GM18502 (cell line): ENCODE measurements at regions not wholly inside any gene's neighbourhood (a gene's known extent, or its start where the extent isn't known, plus 50 kb on each side); places are given as distances from the start of the nearest gene placed in this dataset.
"Not testable (repeated sequence)": the region's sequence is repeated elsewhere in the genome, so short reads cannot be mapped to it uniquely, and the experiment has no call there.

Experiments used
- ATAC-seq: cut with Tn5 transposase; IDR thresholded peaks from one replicate; pipeline ENCODE4 v1.9.1; 2021; ENCODE audit warnings: mild to moderate bottlenecking; ENCODE audit not compliant: unreplicated experiment, poor library complexity

DNA sequence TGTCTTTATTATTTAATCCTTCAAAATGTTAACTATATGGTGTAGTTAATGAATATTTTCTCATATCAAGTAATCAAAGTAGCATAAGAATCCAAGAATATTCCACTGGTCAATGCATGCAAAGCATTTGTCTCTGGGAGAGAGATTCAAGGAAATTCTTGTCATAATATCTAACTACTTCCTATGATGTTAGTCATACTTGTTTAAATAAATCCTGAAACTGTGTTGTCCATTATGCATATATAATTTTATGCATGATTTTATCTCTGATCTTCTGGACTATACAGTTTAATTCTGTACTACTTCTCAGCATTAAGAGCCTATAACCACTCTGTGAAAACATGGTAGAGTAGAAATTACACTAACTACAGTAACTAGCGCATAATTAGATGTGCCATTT is 388.3 kb downstream of the NR4A2 start:
- ATAC-seq, result no peak

DNA sequence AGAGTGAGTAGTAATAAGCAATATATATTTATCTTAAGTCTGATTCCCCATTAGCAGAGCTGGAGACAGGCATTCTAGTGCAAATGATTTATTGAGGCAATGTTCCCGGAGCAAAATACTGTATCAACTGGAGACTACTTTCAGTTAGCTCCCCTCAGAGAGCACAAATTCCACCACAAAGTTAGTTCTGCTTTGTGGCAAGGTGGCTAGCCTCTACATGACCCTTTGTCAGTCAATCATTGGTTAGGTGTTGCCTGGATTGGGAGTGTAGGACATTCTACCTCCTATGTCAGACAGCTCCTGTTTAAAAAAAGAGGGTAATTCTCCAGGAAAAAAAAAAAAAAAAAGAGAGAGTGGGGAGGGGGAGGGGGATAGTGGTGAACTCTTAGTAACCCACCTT is 402.2 kb downstream of the NR4A2 start:
- ATAC-seq, result no peak

DNA sequence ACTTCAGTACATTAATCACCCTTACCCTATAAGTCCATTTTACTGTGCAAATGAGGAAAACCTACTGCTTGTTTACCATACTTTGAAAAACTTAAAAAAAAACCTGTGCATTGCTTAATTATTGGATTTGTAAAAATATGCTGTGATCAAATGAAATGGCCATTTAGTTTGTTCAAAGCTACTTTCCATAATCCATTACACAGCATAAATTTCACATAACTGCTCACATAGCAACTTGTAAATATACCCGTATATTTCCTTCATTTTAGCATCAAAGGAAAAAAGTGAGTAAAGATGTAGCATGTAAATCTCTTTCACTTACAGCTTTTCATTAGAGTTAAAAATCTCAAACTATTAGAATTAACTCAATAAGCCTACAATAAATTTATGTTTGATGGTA is 415.1 kb downstream of the NR4A2 start:
- no peak for ATAC-seq

DNA sequence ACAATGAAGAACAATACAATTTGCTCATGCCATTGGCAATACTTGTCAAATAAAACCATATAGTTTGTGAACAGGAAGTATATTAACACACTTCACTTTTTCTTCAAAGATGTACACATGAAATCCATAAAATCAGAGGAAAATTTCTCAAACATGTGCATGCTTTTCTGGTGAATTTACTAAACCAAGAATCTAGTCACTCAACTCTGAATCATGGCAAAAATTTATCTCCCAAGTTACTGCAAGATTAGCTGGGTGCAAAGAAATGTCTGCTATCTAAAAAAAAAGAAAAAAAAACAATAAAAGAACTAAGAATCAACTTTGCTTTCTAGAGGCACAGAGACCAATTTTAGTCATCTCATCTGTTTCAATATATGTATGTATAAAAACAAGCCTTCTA is 419.2 kb downstream of the NR4A2 start:
- no peak for ATAC-seq

DNA sequence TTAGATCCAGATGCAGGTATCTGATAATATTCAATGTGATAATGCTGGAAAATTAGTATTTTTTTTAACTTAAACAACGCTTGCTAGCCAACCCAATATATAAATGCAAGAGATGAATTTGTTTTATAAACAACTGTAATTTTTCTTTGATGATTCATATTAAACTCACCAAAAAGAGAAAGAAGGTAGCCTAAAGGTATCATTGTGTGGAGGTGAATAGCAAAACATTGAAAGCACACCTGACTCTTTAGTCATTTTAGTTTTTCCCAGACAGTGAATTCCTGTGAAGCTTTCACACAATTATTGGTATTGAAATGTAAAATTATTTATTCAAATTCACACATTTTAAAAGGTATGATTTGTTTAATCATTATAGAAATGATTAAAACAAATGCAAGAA is 424.0 kb downstream of the NR4A2 start:
- ATAC-seq, result no peak

DNA sequence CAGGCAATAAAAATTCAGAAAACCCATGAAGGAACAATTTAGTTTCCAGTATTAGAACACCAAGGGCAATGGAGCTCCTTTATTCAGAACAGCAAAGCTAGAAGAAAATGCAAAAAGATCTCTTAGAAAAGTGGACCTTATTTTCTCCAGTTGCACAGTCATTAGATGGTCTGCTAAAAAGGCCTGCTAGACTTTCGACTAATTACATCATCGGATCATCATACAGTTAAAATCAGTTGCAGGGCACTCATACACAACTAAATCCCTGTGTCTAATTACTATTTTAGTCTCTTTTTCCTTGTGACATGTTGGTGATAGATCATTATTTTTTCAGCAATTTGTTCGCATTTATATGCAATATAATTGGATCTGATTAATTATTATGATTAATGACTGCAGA is 425.3 kb downstream of the NR4A2 start:
- no peak for ATAC-seq

DNA sequence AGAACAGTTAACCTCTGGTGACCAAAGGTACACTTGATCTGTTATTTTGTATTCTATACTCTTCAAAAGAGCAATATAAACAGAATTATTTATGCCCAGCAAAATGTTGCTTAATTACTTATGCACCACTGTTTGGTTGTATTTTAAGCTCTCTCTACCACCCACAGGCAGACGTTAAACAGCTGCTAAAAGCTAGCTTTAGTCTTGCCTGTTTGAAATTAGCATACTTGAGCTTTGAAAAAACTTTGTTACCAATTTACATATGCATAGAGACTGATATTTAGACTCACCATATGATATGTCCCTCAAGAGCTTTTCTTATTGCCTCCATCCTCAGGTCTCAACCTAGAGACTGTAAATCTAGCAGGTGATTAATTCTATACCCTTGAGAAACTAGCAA is 426.9 kb downstream of the NR4A2 start:
- no peak for ATAC-seq

DNA sequence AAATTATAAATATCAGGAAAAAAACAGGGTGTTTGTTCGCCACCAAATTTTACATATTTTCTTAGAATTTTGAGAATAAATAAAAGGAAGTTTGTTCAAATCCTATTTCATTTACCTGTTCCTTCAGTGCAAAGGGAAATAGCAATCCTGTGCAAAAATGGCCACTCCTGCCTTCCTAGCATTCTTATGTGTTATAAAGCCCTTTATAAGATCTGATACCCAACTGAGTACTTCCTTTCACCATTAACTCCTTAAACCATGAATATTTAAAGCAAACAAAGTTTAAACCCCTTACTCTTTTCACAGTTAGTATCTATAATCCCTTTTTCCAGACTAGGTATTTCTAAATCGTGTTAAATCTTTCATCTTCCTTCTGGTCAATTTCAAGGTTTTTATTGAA is 427.8 kb downstream of the NR4A2 start:
- ATAC-seq, result no peak

DNA sequence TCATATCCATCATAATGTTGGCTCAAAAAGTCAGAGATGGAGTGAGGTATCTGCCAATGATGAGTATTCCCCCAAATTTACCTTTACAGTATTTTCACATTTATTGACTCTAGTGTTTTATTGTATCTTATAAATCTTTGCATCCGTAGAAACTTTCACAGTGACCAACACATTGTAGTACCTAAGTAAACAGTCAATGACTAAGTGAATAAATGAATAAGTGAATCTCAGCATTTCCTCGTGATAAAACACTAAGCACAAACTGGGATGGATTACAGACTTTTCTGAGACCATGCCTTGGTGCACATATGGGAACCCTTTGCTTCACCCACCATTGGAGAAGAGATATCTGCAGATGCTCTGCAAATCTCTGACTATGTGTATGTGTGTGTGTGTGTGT is 429.9 kb downstream of the NR4A2 start:
- ATAC-seq, result no peak

DNA sequence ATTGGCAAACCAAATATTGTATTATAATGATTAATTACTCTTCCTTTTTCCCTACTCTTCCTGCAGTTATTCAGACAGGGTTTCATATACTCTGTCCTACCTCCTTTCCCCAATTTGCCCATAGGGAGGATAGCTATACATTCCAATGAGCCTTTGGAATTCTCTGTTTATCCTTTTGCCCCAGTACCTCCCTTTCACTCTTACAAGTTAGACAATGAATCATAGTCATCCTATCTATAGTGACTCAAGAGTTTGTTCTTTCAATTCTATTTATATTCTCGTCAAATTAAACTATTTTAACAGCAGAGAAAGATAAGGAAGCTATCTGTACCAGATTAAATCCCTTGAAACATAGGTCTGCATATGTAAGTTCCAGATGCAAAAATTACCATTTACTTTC is 437.5 kb downstream of the NR4A2 start:
- ATAC-seq, result no peak

DNA sequence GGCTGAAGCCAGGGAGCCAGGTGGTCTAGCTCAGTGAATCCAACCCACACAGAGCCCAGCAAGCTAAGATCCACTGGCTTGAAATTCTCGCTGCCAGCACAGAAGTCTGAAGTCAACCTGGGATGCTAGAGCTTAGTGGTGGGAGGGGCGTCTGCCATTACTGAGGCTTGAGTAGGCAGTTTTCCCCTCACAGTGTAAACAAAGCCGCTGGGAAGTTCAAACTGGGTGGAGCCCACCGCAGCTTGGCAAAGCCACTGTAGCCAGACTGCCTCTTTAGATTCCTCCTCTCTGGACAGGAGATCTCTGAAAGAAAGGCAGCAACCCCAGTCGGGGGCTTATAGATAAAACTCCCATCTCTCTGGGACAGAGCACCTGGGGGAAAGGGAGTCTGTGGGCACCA is 452.1 kb downstream of the NR4A2 start:
- not testable (repeated sequence) for ATAC-seq

DNA sequence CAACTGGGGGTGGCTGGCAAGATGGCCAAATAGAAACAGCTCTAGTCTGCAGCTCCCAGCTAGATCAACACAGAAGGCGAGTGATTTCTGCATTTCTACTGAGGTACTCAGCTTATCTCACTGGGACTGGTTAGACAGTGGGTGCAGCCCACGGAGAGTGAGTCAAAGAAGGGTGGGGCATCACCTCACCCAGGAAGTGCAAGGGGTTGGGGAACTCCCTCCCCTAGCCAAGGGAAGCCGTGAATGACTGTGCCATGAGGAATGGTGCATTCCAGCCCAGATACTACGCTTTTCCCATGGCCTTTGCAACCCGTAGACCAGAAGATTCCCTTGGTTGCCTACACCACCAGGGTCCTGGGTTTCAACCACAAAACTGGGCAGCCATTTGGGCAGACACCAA is 452.6 kb downstream of the NR4A2 start:
- ATAC-seq, result not testable (repeated sequence)

DNA sequence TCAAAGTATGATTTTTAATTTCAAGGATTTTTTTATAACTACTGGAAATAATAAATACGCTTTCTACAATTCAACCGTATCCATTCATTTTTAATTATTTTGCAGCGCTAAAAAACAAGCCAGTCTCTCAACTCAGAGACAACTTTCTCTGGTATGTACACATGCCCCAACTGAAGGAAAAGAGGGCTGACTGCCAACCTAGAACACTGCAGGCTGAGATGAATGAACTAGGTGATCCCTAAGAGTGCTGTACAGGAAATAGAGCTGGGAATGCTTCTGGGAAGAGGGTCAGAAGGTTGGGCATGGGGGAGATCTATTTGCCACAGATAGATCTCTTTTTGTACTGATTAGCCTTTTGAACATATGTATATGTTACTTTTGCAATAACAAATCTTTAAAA is 460.1 kb downstream of the NR4A2 start:
- ATAC-seq, result no peak

DNA sequence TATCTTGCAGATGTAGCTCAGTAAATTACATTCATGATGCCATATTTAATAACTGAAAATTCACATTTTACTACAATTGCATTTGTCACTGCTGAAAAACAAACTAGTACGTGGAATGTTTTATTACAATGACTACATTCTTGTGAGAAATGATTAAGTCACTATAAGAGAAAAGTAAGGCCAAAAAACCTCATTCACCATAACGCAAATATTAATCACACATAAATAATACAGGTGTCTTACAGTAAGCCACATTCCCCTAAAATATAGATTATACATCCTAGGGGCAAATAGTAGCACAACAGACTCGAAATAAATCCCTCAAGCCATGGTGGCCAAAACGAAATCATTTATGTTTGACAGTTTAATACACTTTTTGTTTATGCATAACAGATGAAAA is 460.6 kb downstream of the NR4A2 start:
- ATAC-seq, result no peak

DNA sequence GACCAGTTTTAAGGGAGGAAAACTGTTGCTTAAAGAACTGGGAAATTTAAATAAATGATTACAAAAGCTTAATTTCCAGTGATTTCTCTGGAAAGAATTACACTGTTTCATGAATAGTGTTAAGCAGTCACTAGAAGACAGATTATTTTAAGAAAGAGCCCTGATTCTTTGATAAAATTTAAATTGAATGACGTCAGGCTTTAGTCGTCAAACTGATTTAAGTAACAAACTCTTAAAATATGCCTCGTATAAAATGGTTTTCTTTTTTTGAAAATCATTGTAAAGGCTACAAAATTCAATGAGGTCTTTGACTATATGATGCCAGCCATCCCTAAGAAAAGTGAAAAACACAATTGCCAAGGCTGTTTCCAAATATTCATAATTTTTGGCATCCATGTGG is 465.0 kb downstream of the NR4A2 start:
- ATAC-seq, result no peak

DNA sequence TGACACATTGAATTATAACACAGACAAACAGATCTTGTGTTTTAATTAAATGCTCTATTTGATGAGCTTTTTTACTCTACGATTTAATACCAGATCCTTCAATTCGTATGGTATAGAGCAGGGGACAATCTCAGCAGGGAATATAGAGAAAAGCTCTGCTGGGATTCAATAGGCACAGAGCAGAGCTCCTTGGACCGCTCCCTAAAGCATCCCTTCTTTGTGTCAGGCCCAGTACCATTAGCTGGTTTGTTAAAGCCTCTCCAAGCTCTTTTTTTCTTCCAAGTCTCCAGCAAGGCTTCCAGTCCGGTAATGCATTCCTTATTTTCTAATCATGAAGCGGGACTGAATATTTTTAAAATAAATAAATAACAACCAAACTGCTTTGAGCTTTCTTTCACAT is 466.0 kb downstream of the NR4A2 start:
- ATAC-seq, result no peak

DNA sequence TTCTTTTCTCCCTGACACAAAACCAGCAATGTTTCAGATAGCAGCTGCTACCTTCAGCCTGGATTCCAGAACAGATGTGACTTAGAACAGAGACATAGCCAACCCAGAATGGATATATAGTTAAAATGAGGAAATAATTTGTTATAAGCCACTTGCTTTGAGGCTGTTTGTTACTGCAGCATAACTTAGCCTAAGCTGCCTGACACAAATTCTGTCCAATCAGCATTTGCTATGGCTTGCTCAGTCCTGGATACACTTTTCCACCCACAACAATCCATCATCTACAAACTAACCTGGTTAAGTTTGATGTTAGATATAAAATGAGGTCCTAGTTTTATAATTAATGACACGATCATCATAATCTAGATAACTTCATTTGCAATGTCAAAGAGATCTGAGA is 480.4 kb downstream of the NR4A2 start:
- ATAC-seq, result no peak

DNA sequence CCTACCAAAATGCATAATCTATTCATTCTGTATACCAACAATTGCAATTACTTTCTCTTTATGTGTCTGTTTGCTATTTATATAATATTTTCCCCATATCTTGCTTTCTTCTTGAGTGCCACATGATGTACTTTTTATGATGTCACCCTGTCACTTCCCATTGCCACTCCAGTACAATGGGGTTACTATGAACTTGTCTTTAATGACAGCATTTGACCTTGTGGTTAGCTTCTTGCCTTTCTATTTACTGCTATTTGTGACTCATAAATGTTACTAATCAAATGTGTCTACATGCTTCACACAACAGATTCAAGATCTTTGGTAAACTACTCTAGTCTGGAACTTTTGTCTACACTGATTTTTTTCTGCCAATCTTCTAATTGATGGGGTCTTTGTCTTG is 486.3 kb downstream of the NR4A2 start:
- no peak for ATAC-seq

DNA sequence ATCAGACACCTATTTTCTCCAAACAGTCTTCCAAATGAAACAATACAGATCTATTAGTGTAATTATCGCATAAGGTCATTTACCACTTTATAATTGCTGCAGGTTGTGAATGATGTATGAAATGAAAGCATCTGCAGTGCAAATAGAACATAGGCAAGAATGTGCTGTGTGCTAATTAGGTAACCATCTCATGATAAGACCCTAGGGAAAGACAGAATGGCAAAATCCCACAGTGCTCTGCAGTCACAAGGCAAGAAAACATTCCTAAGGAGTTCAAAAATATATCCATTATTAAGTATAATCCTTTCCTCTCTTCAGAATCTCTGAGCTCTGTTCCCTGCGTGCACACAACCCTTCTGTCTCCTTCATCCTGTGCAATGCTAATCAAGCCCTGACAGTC is 488.1 kb downstream of the NR4A2 start:
- ATAC-seq, result no peak

DNA sequence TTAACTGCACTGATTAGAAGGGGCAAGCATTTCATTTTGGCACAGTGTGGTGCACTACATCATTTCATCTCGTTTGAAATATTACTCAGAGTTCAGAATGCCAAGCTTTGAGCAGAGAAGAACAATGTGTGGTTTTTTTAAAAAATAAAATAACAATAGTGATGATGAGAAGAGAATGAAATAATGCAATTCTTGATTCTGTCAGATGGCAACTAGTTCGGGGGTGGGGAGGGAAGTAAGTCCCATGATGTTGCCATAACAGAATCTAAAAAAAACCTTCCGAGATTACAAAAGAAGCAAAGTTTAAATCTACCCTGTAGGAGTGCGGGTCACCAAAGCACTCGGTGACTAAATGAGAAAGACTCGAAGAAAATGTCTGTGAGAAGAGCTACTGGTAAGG is 490.4 kb downstream of the NR4A2 start:
- no peak for ATAC-seq

DNA sequence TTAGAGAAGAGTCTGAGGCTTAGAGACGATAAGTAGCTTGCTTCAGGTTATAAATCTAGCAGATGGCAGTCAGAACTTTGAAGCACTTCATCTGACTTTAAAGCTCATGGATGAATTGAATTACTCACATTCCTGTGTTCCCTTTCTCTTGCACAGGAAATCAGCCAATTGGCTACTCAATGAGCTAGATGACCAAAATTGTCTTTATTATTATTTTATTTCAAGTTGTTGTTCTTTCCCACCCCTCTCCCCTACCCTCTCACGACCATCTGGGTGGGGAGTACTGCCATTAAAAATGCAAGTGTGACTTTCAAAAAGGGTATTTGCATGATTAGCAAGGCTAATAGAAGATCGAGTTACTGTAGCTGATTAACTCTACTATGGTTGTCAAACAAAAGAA is 491.1 kb downstream of the NR4A2 start:
- ATAC-seq, result no peak

DNA sequence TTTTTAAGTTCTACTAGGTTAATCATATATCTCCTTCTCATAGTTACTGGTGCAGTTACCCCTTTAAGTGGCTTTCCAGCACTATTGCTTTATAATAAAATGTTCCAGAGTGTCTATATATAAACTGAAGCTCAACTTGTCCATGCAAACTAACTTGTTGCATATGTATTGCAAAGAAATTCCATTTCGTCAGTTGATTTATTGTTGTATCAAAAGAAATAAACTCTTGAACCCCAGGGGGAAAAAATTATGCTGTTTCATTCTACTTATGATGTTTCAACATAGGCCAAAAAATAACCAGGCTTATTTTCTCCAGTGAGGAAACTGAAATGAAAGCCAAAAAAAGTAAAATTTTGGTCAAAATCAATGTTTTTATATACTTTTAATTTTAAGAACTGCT is 491.9 kb downstream of the NR4A2 start:
- no peak for ATAC-seq

DNA sequence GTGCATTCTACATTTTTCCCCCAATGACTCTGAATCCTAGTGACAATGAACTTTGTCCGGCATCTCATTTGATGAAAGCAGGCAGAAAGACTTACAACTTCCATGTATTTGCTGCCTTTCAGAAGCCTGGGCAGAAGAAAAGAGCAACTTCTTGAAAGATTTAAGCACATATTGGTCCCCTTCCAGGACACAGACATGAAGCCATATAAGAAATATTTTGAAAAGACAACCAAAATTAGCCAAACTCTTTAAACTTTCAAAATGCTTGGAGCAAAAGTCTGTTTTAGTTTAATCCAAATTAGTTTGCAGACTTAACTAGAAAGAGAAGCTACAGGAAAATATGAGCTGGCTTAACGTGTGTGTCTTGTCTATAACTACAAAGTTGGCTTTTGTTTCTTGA is 492.5 kb downstream of the NR4A2 start:
- no peak for ATAC-seq

DNA sequence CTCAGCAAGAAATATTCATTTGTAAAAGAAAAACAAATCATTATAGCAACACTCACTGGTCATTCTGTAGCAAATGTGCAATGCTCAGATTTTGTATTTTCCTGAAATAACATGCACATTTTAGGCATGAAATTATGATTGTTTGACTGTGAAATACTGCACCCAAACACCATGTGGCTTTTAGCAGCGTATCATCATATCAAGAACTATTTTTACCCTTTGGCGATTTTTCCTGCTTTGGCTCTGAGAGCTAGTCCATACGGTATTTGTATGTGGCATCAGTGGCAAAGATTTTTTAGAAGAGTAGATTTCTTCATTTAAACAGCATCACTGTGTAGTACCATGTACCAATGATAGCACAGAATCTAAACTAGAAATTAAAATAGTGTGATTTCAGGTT is 493.1 kb downstream of the NR4A2 start:
- ATAC-seq, result no peak
